SHP77 treated with DMSO at 0.1 percent for 48 hours (cell line): ENCODE measurements at regions not wholly inside any gene's neighbourhood (a gene's known extent, or its start where the extent isn't known, plus 50 kb on each side); places are given as distances from the start of the nearest gene placed in this dataset.
A peak's percentile ranks its signal among the peaks of the same experiment; 100 is the strongest.

ENCODE experiments used
- DNase-seq: peaks from one replicate; lab custom pipeline; 2025; lab: John Stamatoyannopoulos, UW

GRCh38 chr12:111196532-111196931, 172.4 kb downstream of the PHETA1 start:
- DNase-seq, result no peak

GRCh38 chr12:111195316-111195715, 173.6 kb downstream of the PHETA1 start:
- no peak for DNase-seq

GRCh38 chr12:111194703-111195051, 174.2 kb downstream of the PHETA1 start:
- no peak for DNase-seq

GRCh38 chr12:111193977-111194702, 174.8 kb downstream of the PHETA1 start:
- DNase-seq, result no peak

- DNase-seq, result no peak
Measured at GRCh38 chr12:111193496-111193895, 175.4 kb downstream of the PHETA1 start.

- DNase-seq, result no peak
Measured at GRCh38 chr12:111193067-111193466, 175.8 kb downstream of the PHETA1 start.

GRCh38 chr12:111192647-111193046, 176.2 kb downstream of the PHETA1 start:
- DNase-seq, result no peak

- DNase-seq, result no peak
Measured at GRCh38 chr12:111190741-111191526, 178.0 kb downstream of the PHETA1 start.

GRCh38 chr12:111189792-111190191, 179.1 kb downstream of the PHETA1 start:
- DNase-seq, result no peak

- DNase-seq, result no peak
Measured at GRCh38 chr12:111188436-111188835, 180.5 kb downstream of the PHETA1 start.

- no peak for DNase-seq
Measured at GRCh38 chr12:111186347-111186746, 182.5 kb downstream of the PHETA1 start.

GRCh38 chr12:111185889-111186227, 183.0 kb downstream of the PHETA1 start:
- no peak for DNase-seq

- DNase-seq, result no peak
Measured at GRCh38 chr12:111185206-111185888, 183.5 kb downstream of the PHETA1 start.

GRCh38 chr12:111184161-111184560, 184.7 kb downstream of the PHETA1 start:
- no peak for DNase-seq

- DNase-seq, result no peak
Measured at GRCh38 chr12:111183094-111183493, 185.8 kb downstream of the PHETA1 start.

- no peak for DNase-seq
Measured at GRCh38 chr12:111182382-111182781, 186.5 kb downstream of the PHETA1 start.

- peak; percentile 57 for DNase-seq
Measured at GRCh38 chr12:111181143-111181726, 187.7 kb downstream of the PHETA1 start.

- DNase-seq, result no peak
Measured at GRCh38 chr12:111180426-111181142, 188.3 kb downstream of the PHETA1 start.

GRCh38 chr12:111178181-111179081, 190.5 kb downstream of the PHETA1 start:
- DNase-seq, result no peak

- DNase-seq, result no peak
Measured at GRCh38 chr12:111175396-111176094, 193.3 kb downstream of the PHETA1 start.
